ENCODE measurements at regions not wholly inside any gene's neighbourhood (a gene's known extent, or its start where the extent isn't known, plus 50 kb on each side); places are given as distances from the start of the nearest gene placed in this dataset.

DNA sequence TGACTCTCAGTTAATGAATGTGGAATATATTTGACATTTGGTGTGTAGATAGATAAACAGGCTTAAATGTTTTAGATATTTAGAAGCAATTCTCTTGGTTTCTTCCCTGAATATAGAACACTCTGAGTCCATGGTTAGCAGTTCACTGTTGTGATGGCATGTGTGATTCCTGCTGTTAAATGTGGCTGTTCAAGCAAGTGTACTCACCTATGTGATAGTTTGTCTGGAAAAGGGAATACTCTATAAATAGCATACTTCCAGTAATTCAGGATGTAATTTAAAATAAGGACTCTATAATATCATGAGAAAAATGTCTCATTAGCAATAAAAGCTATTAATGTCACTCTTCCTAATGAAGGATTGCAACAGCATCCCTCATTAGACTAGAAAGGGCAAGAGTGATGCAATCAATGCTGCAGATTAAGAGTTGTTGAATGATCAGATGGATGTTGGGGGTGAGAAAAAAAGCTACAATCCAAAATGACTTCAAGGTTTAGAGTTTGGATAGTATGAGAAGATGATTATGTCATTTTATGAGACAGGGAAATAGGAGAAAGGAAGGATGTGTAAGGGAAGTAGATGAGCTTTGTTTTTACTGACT is 201.8 kb upstream of the WDFY3 start:
- CTCF ChIA-PET = no interaction called here
- TF ChIP-seq, protein P1, sequence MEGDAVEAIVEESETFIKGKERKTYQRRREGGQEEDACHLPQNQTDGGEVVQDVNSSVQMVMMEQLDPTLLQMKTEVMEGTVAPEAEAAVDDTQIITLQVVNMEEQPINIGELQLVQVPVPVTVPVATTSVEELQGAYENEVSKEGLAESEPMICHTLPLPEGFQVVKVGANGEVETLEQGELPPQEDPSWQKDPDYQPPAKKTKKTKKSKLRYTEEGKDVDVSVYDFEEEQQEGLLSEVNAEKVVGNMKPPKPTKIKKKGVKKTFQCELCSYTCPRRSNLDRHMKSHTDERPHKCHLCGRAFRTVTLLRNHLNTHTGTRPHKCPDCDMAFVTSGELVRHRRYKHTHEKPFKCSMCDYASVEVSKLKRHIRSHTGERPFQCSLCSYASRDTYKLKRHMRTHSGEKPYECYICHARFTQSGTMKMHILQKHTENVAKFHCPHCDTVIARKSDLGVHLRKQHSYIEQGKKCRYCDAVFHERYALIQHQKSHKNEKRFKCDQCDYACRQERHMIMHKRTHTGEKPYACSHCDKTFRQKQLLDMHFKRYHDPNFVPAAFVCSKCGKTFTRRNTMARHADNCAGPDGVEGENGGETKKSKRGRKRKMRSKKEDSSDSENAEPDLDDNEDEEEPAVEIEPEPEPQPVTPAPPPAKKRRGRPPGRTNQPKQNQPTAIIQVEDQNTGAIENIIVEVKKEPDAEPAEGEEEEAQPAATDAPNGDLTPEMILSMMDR (IDR thresholded peaks at IDR 0.05; ENCODE audit: low read depth, low read length) = no peak
- no peaks in the 10 kb centered on the region for H3K27me3 ChIP-seq (ENCODE audit: control insufficient read depth, insufficient read depth, low read length)
- H3K9me3 ChIP-seq (ENCODE audit: control insufficient read depth, insufficient read depth, low read length) = no peaks in the 10 kb centered on the region
- no peak for DNase-seq (ENCODE audit: low read depth, low spot score)
- POLR2A ChIA-PET = no interaction called here
- no peak overlapping the region for H3K4me3 ChIP-seq (ENCODE audit: low read depth, low read length)
- H3K27ac ChIP-seq (ENCODE audit: low read depth, low read length) = no peak overlapping the region

DNA sequence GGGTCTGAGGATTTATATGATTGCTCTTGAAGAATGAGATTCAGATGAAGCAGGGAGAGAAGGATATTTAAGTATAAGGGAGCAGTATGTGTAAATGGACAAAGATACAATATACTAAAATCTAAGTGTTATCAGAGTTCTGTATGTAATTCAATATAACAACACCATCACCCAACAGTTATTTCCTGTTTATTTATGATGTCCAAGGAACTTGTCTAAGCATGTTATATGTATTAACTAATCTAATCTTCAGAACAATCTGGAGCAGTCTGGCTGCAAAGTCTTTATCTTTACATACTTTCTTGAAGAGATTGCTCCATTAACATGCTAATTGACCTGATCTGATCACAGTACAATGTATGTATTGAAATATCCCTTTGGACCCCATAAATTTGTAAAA is 203.8 kb upstream of the WDFY3 start:
- POLR2A ChIA-PET = no interaction called here
- no peaks in the 10 kb centered on the region for H3K27me3 ChIP-seq (ENCODE audit: control insufficient read depth, insufficient read depth, low read length)

DNA sequence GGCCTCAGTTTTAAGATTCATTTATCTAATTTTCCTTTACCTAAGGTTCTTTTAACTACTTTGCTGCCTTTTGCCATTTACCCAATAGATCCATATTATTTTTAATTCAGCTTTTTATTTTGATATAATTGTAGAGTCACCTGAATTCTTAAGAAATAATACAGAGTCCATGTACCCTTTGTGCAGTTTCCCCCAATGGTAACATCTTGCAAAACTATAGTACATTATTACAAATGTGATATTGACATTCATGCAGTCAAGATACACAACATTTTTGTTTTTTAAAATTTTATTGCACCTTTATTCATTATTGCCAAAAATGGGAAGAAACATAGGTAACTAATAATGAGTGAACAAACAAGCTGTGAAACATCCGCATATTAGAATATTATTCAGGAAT is 208.7 kb upstream of the WDFY3 start:
- no peak for DNase-seq (ENCODE audit: low read depth, low spot score)
- Histone ChIP-seq H3K27ac (ENCODE audit: low read depth, low read length) (no peak overlapping the region), H3K27me3 (ENCODE audit: control insufficient read depth, insufficient read depth, low read length) (no peaks in the 10 kb centered on the region), H3K9me3 (ENCODE audit: control insufficient read depth, insufficient read depth, low read length) (no peaks in the 10 kb centered on the region), H3K4me3 (ENCODE audit: low read depth, low read length) (no peak overlapping the region)
- ChIA-PET POLR2A (no interaction called here), CTCF (no interaction called here)
- TF ChIP-seq, protein P1 (IDR thresholded peaks at IDR 0.05; ENCODE audit: low read depth, low read length) = no peak

More for the DNA sequence above, 203.8 kb upstream of the WDFY3 start:
- Histone ChIP-seq H3K9me3 (ENCODE audit: control insufficient read depth, insufficient read depth, low read length) (no peaks in the 10 kb centered on the region), H3K4me3 (ENCODE audit: low read depth, low read length) (no peak overlapping the region), H3K27ac (ENCODE audit: low read depth, low read length) (no peak overlapping the region)
- CTCF ChIA-PET = no interaction called here
- TF ChIP-seq, protein P1 (IDR thresholded peaks at IDR 0.05; ENCODE audit: low read depth, low read length) = no peak
- no peak for DNase-seq (ENCODE audit: low read depth, low spot score)

DNA sequence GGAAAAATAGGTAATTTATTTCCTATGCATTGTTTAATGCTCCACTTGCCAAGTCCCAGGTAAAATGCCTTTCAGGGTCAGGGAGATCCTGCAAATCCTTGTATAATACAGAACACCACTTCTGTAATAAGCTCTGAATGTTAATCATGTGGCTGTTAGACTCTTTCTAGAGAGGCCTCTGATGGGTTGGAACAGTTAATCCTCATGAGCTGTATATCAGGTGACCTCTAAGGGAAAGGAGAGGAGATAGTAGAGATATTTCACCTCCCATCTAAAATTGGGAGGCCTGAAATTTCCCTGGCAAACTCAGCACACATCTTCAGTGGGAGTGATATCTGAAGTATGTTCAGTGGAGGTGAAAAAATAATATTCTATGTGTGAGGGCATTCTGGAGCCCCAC is 210.6 kb upstream of the WDFY3 start:
- Histone ChIP-seq H3K27me3 (ENCODE audit: control insufficient read depth, insufficient read depth, low read length) (no peaks in the 10 kb centered on the region), H3K27ac (ENCODE audit: low read depth, low read length) (no peak overlapping the region), H3K9me3 (ENCODE audit: control insufficient read depth, insufficient read depth, low read length) (no peaks in the 10 kb centered on the region), H3K4me3 (ENCODE audit: low read depth, low read length) (no peak overlapping the region)
- no peak for DNase-seq (ENCODE audit: low read depth, low spot score)
- ChIA-PET CTCF (no interaction called here), POLR2A (no interaction called here)
- TF ChIP-seq, protein P1 (IDR thresholded peaks at IDR 0.05; ENCODE audit: low read depth, low read length) = no peak

DNA sequence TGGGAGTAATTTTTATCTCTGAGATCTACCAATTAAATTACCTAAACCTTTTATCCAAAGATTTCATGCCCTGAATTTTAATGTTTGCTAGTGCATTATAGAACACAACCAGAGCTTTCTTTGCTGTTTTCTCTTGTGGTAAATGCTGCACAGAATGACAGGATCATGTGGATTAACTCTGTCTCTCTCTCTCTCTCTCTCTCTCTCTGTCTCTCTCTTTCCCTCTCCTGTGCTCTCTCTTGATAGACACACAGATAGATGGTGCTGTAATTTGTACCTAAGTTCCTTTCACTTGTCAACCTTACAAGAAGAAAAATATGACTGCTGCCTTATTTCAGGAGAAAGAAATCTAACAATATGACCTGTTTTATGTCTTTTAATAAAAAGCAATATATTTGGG is 211.2 kb upstream of the WDFY3 start:
- ChIA-PET CTCF (no interaction called here), POLR2A (no interaction called here)
- TF ChIP-seq, protein P1 (IDR thresholded peaks at IDR 0.05; ENCODE audit: low read depth, low read length) = no peak
- H3K27me3 ChIP-seq (ENCODE audit: control insufficient read depth, insufficient read depth, low read length) = no peaks in the 10 kb centered on the region
- DNase-seq (ENCODE audit: low read depth, low spot score) = no peak
- H3K4me3 ChIP-seq (ENCODE audit: low read depth, low read length) = no peak overlapping the region
- H3K9me3 ChIP-seq (ENCODE audit: control insufficient read depth, insufficient read depth, low read length) = no peaks in the 10 kb centered on the region
- H3K27ac ChIP-seq (ENCODE audit: low read depth, low read length) = no peak overlapping the region
